ENCODE measurements at regions not wholly inside any gene's neighbourhood (a gene's known extent, or its start where the extent isn't known, plus 50 kb on each side); places are given as distances from the start of the nearest gene placed in this dataset.

DNA sequence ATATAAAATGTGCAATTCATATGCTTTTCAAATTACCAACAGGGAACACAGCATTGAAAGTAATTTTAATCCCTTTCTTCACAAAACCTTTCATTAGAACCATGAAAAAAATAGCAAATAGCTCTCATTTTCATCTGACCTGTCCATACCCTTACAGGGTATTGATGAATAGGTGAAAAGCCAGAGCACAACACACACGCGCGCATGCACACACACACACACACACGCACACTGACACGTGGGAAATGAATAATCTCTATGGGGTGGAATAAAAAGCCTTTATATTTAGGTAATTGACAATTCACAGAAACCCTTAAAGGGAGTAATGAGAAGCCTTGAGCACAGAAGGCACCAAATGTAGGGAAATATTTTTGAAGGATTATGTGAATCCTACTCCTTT is 76.2 kb upstream of the POU2AF2 start:
- in situ Hi-C loops (cut with HindIII; ENCODE audit: low sequenced_read_pairs) = no loop called here
- no peak overlapping the region for H3K4me3 ChIP-seq (ENCODE audit: low read depth, low read length)
- TF ChIP-seq, protein P1, sequence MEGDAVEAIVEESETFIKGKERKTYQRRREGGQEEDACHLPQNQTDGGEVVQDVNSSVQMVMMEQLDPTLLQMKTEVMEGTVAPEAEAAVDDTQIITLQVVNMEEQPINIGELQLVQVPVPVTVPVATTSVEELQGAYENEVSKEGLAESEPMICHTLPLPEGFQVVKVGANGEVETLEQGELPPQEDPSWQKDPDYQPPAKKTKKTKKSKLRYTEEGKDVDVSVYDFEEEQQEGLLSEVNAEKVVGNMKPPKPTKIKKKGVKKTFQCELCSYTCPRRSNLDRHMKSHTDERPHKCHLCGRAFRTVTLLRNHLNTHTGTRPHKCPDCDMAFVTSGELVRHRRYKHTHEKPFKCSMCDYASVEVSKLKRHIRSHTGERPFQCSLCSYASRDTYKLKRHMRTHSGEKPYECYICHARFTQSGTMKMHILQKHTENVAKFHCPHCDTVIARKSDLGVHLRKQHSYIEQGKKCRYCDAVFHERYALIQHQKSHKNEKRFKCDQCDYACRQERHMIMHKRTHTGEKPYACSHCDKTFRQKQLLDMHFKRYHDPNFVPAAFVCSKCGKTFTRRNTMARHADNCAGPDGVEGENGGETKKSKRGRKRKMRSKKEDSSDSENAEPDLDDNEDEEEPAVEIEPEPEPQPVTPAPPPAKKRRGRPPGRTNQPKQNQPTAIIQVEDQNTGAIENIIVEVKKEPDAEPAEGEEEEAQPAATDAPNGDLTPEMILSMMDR (IDR thresholded peaks at IDR 0.05; ENCODE audit: low read depth, low read length) = no peak
- DNase-seq (ENCODE audit: low read depth, low spot score) = no peak

DNA sequence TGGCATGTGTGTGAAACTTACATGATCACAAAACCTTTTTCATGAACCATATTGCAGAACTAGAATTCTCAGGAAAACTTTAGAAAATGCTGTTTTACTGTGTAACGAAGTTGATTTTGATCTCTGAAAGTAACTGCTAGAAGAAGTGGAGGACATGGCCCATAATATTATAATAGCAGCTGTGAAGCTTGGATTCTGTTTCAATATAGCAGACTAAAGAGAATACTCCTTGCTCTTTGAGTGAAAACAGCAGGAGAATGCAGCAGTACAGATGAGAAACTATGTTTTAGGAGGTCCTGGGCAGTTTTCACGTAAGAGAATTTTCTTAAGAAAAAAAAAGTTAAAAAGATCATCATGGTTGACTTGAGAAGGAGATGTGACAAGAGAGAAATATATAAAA is 76.7 kb upstream of the POU2AF2 start:
- no peak for DNase-seq (ENCODE audit: low read depth, low spot score)
- in situ Hi-C loops (cut with HindIII; ENCODE audit: low sequenced_read_pairs) = no loop called here
- no peak overlapping the region for H3K4me3 ChIP-seq (ENCODE audit: low read depth, low read length)
- TF ChIP-seq, protein P1 (IDR thresholded peaks at IDR 0.05; ENCODE audit: low read depth, low read length) = no peak

DNA sequence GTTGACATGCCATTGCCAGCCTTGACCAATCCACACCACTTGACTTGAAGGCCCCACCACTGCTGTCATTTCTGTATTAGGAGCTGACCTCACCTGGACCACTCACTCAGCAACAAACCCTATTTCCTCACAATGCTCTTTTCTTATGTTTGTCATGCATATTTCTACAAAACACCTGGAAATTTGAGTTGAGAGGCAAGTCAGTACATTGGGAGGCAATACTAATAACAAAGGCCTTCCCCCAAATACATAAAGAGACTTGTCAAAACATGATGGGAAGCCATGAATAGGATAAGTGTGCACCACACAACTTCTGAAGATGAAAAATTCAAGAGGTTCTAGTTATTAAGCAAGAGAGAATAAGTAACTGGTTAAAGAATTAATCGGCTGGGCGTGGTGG is 77.9 kb upstream of the POU2AF2 start:
- TF ChIP-seq, protein P1 (IDR thresholded peaks at IDR 0.05; ENCODE audit: low read depth, low read length) = no peak
- H3K4me3 ChIP-seq (ENCODE audit: low read depth, low read length) = no peak overlapping the region
- in situ Hi-C loops (cut with HindIII; ENCODE audit: low sequenced_read_pairs) = no loop called here
- DNase-seq (ENCODE audit: low read depth, low spot score) = no peak

DNA sequence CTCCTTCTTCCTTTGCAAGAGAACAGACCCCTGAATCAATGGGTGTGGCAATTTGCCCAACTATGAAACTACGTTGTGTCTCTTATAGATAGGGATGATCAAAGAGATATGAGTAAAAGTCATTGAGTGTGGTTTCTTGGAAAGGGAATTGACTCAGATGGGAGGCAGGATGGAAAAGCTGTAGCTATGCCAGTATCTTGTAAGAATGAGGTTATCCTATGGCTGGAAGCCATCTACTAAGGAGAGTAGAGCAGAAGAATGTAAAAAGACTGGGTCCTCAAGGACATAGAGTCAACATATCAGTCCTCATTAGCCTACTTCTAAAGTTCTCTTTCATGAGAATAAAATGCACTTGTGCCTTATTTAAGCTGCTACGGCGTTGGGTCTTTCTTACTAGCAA is 78.9 kb upstream of the POU2AF2 start:
- in situ Hi-C loops (cut with HindIII; ENCODE audit: low sequenced_read_pairs) = no loop called here
- H3K4me3 ChIP-seq (ENCODE audit: low read depth, low read length) = no peak overlapping the region
- no peak for DNase-seq (ENCODE audit: low read depth, low spot score)
- TF ChIP-seq, protein P1 (IDR thresholded peaks at IDR 0.05; ENCODE audit: low read depth, low read length) = no peak

DNA sequence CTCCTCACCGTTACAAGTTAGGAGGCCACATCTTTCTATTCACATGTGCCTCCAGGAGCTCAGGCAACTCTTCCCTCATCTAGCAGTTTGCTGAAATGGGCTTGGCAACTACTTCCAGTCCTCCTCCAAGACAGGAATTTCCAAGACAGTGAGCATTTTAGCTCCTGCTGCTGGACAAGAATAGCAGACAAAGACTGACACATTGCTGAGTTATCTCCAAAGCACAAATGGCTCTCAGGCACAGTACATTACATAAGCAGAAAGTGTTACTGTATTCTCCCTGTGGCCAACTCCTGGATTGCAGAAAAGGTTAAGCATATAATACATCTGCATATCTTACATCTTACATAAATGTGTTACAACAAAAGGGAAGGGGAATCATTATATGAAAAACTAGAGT is 83.2 kb upstream of the POU2AF2 start:
- in situ Hi-C loops (cut with HindIII; ENCODE audit: low sequenced_read_pairs) = no loop called here

DNA sequence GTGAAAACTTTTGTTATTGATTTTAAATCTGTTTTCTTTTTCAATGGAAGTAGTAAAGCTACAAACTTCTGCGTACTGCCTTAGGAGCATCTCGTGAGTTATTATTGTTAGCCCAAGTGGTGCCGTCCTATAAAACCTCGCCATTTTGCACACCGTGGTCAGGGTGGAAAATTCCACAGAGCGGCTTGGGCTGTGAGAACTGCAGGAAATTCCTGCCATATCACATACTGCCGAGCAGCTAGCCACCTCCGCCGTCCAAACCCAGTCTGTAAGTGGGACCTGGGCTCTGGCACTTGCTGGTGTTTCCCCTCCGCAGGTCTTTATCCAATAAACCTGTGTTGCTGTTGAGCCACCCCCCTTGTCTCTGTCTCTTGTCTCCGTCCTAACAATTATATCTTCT is 88.0 kb upstream of the POU2AF2 start:
- in situ Hi-C loops (cut with HindIII; ENCODE audit: low sequenced_read_pairs) = no loop called here
- no peak overlapping the region for H3K4me3 ChIP-seq (ENCODE audit: low read depth, low read length)
- TF ChIP-seq, protein P1 (IDR thresholded peaks at IDR 0.05; ENCODE audit: low read depth, low read length) = no peak
- DNase-seq (ENCODE audit: low read depth, low spot score) = no peak

More for the DNA sequence above, 83.2 kb upstream of the POU2AF2 start:
- DNase-seq (ENCODE audit: low read depth, low spot score) = peak; percentile 18
- TF ChIP-seq, protein P1 (IDR thresholded peaks at IDR 0.05; ENCODE audit: low read depth, low read length) = no peak
- H3K4me3 ChIP-seq (ENCODE audit: low read depth, low read length) = no peak overlapping the region

DNA sequence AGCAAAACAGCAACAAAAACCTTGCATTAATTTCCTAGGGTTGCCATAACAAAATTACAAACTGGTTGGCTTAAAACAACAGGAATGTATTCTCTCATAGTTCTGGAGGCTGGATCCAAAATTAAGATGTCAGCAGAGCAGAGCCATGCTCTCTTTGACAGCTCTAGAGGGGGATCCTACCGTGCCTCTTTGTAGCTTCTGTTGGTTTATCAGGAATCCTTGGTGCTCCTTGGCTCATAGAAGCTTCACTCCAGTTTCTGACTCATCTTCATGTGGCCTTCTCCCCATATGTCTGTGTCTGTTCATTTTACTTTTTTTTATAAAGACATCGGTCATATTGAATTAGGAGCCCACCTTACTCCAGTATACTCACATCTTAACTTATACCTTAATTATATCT is 90.5 kb upstream of the POU2AF2 start:
- TF ChIP-seq, protein P1 (IDR thresholded peaks at IDR 0.05; ENCODE audit: low read depth, low read length) = no peak
- in situ Hi-C loops (cut with HindIII; ENCODE audit: low sequenced_read_pairs) = no loop called here
- no peak for DNase-seq (ENCODE audit: low read depth, low spot score)
- H3K4me3 ChIP-seq (ENCODE audit: low read depth, low read length) = no peak overlapping the region
